Adipocyte (in vitro differentiated cells): ENCODE measurements at regions not wholly inside any gene's neighbourhood (a gene's known extent, or its start where the extent isn't known, plus 50 kb on each side); places are given as distances from the start of the nearest gene placed in this dataset.
"Not testable (repeated sequence)": the region's sequence is repeated elsewhere in the genome, so short reads cannot be mapped to it uniquely, and the experiment has no call there.

Experiments used
- DNase-seq: peaks from one replicate; pipeline ENCODE4 v3.0.0-alpha.2; 2015; ENCODE audit warnings: low read depth
- H3K27me3 ChIP-seq: replicated peaks from 2 replicates; pipeline ENCODE4 v1.7.0; 2013; ENCODE audit warnings: mild to moderate bottlenecking, low read length, moderate library complexity; ENCODE audit not compliant: control insufficient read depth, insufficient read depth
- H3K36me3 ChIP-seq: 2 replicates; pipeline ENCODE4 v1.7.0; 2013; ENCODE audit warnings: low read length, mild to moderate bottlenecking, moderate library complexity; ENCODE audit not compliant: control insufficient read depth, insufficient read depth, severe bottlenecking
- H3K4me1 ChIP-seq: 2 replicates; pipeline ENCODE4 v1.7.0; 2013; ENCODE audit warnings: mild to moderate bottlenecking, low read length, moderate library complexity; ENCODE audit not compliant: control insufficient read depth, insufficient read depth
- H3K4me3 ChIP-seq: 2 replicates; pipeline ENCODE4 v1.7.0; 2013; ENCODE audit warnings: mild to moderate bottlenecking, low read length, moderate library complexity
- H3K9ac ChIP-seq: 2 replicates; pipeline ENCODE4 v1.7.0; 2013; ENCODE audit warnings: mild to moderate bottlenecking, low read length, moderate library complexity
- H3K9me3 ChIP-seq: 2 replicates; pipeline ENCODE4 v1.7.0; 2013; ENCODE audit warnings: mild to moderate bottlenecking, low read length, moderate library complexity; ENCODE audit not compliant: control insufficient read depth

DNA sequence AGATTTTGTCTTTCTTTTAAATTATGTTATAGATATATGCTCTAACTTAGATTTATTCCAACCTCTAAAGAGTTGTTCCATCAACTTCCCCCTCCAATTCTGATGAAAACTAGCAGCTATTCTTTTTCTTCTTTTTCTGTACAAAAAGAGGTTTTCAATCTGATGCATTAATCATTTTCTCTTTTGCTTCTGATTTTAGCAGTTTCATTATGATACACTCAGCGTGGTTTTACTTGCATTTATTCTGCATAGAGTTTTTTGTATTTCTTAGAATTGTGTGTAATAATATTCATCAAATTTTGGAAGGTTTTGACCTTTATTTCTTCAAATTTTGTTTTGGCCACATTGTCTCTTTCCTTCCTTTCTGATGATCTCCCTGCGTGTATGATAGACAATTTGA is 968.1 kb upstream of the CDH18 start:
- H3K4me1 ChIP-seq = no peaks in the 10 kb centered on the region
- H3K36me3 ChIP-seq = no peaks in the 10 kb centered on the region
- H3K4me3 ChIP-seq = no peak overlapping the region
- H3K27me3 ChIP-seq = no peaks in the 10 kb centered on the region
- no peak for DNase-seq
- H3K9ac ChIP-seq = no peak overlapping the region
- H3K9me3 ChIP-seq = peaks cover 2% of the 10 kb centered on the region

DNA sequence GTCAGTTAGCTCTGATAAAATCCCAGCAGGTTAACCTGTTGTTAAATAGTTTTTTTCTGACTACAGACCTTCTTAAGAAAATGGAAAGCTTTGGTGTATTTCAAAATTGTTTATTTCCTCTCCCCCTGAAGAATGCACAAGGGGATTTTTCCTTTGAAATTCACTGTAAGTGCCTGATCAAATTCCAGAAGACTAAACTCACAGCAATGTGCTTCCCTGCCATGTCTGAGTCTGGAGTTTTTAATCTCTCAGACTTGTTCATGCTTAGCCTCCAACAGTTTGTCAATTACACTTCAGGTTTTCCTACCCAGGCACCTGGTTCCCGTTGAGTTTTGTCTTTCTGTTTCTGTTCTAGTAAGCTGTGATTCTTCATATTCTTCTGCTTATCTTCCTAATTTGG is 961.6 kb upstream of the CDH18 start:
- Histone ChIP-seq H3K27me3 (no peaks in the 10 kb centered on the region), H3K4me1 (no peaks in the 10 kb centered on the region), H3K9ac (no peak overlapping the region), H3K36me3 (no peaks in the 10 kb centered on the region), H3K9me3 (peaks cover 2% of the 10 kb centered on the region), H3K4me3 (no peak overlapping the region)
- peak; percentile 55 for DNase-seq

DNA sequence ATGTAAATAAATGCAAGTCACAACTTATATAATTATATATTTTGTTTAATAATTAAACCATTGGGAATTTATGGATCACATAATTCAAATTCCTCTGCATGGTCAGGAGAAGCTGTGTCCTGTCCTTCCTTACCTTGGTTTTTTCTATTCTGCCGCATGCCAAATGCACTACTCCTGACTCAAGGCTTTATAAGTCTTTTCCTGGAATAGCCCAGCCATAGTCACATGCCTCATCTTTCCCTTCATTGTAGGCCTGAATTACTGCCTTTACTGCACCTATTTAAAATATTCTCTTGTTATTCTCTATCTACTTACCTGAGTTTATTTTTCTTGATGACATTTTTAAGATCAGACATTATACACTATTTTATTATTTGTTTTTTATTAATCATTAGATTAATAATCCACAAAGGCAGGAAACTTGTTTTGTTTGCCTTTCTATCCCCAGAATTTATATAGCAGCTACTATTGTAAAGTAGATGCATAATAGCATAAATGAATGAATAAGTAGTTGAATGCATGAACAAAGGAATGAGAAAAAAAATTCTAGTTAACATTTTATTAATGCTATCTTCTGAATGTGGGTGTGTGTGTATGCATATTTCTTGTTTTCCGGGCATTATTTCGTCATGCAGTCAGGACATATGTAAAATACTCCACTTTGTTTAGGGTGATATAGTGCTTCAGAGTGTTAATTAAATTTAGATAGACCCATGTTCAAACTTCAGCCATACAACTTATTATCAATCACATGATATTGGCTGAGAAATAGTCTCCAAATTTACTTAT is 955.4 kb upstream of the CDH18 start:
- DNase-seq, H3K27me3 ChIP-seq, H3K4me3 ChIP-seq, H3K4me1 ChIP-seq, H3K9me3 ChIP-seq, H3K9ac ChIP-seq, H3K36me3 ChIP-seq: not testable (repeated sequence)

DNA sequence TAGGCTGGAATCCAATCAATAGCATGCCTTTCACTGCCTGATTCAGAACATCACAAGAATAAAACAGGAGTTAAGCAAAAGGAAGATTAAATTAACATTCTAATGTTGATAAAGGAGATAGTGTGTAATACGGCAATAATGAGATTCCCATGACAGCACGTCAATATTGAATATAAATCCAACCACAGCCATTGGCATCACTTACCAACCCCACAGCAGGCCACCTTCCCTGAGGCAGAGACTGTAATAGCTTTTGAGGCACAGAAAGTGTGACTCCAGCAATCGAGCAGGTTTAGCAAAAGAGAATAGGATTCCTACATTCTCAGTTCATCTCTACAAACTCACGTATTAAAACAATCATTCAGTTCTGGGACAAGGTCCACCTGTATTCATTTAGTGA is 954.6 kb upstream of the CDH18 start:
- H3K4me1 ChIP-seq, H3K9ac ChIP-seq, H3K4me3 ChIP-seq, DNase-seq, H3K27me3 ChIP-seq, H3K36me3 ChIP-seq, H3K9me3 ChIP-seq: not testable (repeated sequence)

DNA sequence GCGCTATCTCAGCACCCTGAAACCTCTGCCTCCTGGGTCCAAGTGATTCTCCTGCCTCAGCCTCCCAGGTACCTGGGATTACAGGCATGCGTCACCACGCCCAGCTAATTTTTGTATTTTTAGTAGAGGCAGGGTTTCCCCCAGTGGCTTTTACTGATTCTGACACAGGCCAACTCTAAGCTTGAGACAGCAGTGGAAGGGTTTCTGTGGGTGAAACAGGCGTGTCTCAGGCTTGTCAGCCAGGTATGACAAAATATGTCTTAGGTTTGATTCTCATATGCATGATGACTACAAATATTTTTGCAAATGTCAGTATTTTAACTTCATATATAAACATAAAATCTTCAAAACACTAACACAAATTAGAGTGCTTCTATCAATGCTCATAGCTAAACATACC is 952.8 kb upstream of the CDH18 start:
- not testable (repeated sequence) for H3K4me1 ChIP-seq, H3K9me3 ChIP-seq, H3K9ac ChIP-seq, H3K36me3 ChIP-seq, DNase-seq, H3K27me3 ChIP-seq, H3K4me3 ChIP-seq

DNA sequence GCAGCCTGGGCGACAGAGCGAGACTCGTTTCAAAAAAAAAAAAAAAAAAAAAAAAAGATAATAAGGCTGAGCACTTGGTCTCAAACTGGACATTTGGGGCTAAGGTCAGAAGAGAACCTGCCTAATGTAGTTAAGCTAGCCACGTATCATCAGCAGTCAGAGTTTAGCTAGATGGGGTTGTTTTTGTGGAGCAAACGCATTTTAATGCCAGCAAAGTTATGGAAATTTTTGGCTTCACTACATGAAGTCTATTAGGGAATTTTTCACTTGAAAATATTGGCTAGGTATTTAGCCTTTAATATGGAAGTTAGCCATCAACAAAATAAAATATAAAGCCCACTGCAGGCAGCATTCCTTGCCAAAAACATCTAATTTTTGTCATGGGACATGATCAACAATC is 902.9 kb upstream of the CDH18 start:
- not testable (repeated sequence) for H3K9ac ChIP-seq, H3K27me3 ChIP-seq, H3K4me3 ChIP-seq, H3K4me1 ChIP-seq, H3K36me3 ChIP-seq, DNase-seq, H3K9me3 ChIP-seq

DNA sequence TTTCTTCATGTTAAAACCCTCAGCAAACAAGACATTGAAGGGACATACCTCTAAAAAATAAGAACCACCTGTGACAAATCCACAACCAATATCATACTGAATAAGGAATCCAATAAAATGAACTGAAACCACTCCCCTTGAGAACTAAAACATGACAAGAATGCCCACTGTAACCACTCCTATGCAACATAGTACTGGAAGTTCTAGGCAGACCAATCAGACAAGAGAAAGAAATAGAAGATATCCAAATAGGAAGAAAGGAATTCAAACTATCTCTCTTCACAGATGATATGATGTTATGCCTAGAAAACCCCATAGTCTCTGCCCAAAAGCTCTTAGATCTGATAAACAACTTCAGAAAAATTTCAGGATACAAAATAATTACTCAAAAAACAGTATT is 887.7 kb upstream of the CDH18 start:
- not testable (repeated sequence) for DNase-seq, H3K9me3 ChIP-seq, H3K27me3 ChIP-seq, H3K36me3 ChIP-seq, H3K4me3 ChIP-seq, H3K9ac ChIP-seq, H3K4me1 ChIP-seq

DNA sequence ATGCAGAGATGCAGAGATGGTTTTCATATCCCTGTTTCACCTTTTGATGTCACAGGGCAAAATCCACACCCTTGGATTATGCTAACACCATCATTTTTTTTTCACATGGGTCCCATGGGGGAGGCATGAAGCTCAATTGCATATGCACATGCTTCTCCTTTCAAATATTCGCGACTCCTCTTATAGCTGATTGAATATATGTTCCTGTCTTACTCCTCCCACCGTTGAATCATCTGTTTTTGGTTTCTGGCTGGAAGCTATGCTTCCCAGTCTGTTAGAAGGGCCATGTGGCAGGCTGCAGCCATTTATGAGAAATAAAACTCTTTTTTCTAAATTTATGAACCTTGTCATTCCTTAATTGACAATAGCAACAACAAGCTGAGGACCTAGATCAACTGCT is 877.9 kb upstream of the CDH18 start:
- H3K9me3 ChIP-seq, H3K4me1 ChIP-seq: not testable (repeated sequence)

DNA sequence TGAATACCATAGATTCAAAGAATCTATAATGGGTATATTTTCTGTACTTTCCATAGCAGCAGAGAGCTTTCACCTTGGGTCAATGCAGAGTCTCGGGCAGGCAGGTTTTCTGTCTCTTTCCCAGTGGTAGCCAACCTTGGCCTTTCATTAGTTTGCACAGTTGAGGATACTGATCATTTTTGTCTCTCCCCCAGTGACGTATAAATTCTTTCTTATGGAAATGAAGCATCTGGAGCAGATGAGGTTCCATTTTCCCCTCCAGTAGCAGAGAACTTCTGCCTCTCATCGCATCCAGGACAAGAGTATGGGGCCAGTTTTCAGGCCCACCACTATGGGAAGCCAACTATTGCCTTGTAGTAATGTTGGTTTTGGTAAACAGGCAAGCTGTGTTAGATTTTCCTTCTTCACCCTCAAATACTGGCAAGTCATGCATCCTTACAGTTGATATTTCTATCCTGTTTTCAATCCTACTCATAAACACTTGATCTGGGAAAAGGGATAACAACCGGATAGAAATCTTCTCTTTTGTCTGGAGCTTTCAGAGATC is 845.2 kb upstream of the CDH18 start:
- Histone ChIP-seq H3K27me3 (no peaks in the 10 kb centered on the region), H3K9ac (no peak overlapping the region), H3K4me3 (no peak overlapping the region), H3K4me1 (no peaks in the 10 kb centered on the region), H3K9me3 (peaks cover 3% of the 10 kb centered on the region), H3K36me3 (no peaks in the 10 kb centered on the region)
- no peak for DNase-seq

More for the DNA sequence above, 877.9 kb upstream of the CDH18 start:
- not testable (repeated sequence) for H3K9ac ChIP-seq, H3K27me3 ChIP-seq, H3K4me3 ChIP-seq, H3K36me3 ChIP-seq, DNase-seq

DNA sequence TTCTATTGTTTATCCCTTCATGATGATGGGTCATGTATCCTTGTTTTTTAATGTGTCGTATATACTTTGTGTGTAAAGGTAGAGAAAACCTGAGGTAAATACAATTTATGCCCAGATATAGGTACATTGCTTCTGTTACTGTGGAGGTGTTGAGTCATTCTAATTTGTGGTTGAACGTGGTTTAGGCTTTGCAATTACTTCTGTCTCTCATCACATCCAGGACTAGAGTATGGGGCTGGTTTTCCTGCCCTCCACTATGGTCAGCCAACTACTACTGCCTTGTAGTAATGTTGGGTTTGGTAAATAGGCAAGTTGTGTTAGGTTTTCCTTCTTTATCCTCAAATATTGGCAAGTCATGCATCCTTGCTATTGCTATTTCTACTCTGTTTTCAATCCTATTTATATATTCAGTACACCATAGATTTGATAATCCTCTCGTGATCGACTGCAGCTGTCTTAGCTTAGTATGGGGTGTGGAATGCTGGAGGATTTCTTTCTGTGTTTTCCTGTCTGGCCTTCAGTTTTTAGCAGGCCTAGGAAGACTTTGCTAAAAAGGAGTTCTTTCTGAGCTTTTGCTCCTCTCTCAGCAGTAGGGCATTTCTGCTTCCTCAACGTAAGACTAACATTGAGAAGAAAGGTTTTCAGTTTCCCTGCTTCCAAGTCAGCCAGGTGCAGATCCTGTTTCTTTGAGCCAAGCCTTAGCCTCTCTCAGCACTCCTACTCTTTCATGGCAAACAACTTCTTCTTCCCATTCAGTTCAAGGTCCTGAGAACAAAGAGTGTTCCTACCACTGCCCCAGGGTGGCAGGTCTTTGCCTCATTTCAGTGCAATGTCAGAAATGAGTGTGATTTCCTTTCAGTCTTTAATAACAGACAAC is 844.4 kb upstream of the CDH18 start:
- Histone ChIP-seq H3K4me1 (no peaks in the 10 kb centered on the region), H3K9ac (no peak overlapping the region), H3K9me3 (peaks cover 3% of the 10 kb centered on the region), H3K27me3 (no peaks in the 10 kb centered on the region), H3K36me3 (no peaks in the 10 kb centered on the region), H3K4me3 (no peak overlapping the region)
- DNase-seq = peak; percentile 66

DNA sequence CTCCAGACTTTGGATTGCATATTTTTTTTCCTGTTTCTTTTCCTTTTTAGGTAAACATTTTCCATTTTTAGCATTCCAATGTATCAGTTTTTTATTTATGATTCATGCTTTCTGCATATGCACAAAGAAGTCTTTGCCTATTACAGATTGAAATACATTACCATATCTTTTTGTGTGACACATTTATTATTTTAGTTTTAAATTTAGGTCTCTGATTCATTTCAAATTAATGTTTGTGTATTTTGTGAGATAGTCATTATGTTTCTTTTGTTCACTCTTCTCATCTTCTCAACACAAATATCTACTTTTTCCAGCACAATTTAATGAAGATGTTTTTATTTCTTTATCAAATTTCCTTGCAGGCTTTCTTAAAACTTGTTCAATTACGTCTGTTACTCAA is 838.0 kb upstream of the CDH18 start:
- H3K4me1 ChIP-seq, H3K36me3 ChIP-seq, H3K9me3 ChIP-seq, H3K9ac ChIP-seq, H3K4me3 ChIP-seq, H3K27me3 ChIP-seq: not testable (repeated sequence)
- DNase-seq = peak; percentile 18
